ENCODE measurements at regions not wholly inside any gene's neighbourhood (a gene's known extent, or its start where the extent isn't known, plus 50 kb on each side); places are given as distances from the start of the nearest gene placed in this dataset.

DNA sequence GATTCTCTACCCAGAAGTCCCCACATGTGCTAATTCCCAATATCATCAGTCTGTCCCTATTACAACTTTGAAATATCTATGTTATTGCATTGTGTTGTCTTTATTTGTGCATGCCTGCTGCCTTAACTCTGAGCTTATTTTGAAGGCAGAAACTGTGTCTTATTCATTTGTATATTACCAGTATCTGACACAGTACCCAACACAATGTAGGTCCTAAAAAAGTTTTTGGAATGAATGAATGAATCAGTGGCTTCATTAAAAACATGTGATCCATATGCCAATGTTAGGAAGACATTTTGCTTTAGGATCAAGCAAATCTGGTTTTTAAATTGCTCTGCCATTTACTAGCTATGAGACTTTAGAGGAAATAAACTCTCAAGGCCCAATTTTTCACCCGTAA, 420.4 kb downstream of the CBLN4 start:
- no peak overlapping the region for H3K4me3 ChIP-seq
- H3K36me3 ChIP-seq, result no peaks in the 10 kb centered on the region
- no peak for TF ChIP-seq POLR2AphosphoS5 (IDR thresholded peaks at IDR 0.05)
- TF ChIP-seq, protein P1, sequence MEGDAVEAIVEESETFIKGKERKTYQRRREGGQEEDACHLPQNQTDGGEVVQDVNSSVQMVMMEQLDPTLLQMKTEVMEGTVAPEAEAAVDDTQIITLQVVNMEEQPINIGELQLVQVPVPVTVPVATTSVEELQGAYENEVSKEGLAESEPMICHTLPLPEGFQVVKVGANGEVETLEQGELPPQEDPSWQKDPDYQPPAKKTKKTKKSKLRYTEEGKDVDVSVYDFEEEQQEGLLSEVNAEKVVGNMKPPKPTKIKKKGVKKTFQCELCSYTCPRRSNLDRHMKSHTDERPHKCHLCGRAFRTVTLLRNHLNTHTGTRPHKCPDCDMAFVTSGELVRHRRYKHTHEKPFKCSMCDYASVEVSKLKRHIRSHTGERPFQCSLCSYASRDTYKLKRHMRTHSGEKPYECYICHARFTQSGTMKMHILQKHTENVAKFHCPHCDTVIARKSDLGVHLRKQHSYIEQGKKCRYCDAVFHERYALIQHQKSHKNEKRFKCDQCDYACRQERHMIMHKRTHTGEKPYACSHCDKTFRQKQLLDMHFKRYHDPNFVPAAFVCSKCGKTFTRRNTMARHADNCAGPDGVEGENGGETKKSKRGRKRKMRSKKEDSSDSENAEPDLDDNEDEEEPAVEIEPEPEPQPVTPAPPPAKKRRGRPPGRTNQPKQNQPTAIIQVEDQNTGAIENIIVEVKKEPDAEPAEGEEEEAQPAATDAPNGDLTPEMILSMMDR (IDR thresholded peaks at IDR 0.05), result no peak
- no peak for TF ChIP-seq POLR2A (IDR thresholded peaks at IDR 0.05)
- intact Hi-C loops (cut with DNase I), result no loop called here
- H3K9me3 ChIP-seq, result no peaks in the 10 kb centered on the region
- DNase-seq (ENCODE audit: low spot score), result no peak
- H3K27me3 ChIP-seq (replicated peaks; ENCODE audit: insufficient read depth), result no peaks in the 10 kb centered on the region
- 90% methylated on average over 1 of the region's 1 CpG for WGBS
- no peak overlapping the region for H3K27ac ChIP-seq
- no peaks in the 10 kb centered on the region for H3K4me1 ChIP-seq (replicated peaks)

- intact Hi-C loops (cut with DNase I), result no loop called here
- Histone ChIP-seq H3K27ac (no peak overlapping the region), H3K36me3 (no peaks in the 10 kb centered on the region), H3K4me1 (replicated peaks) (no peaks in the 10 kb centered on the region), H3K27me3 (replicated peaks; ENCODE audit: insufficient read depth) (no peaks in the 10 kb centered on the region), H3K4me3 (no peak overlapping the region), H3K9me3 (no peaks in the 10 kb centered on the region)
- WGBS, result 92% methylated on average over 2 of the region's 2 CpGs
- DNase-seq (ENCODE audit: low spot score), result no peak
- TF ChIP-seq POLR2AphosphoS5 (IDR thresholded peaks at IDR 0.05), result no peak
- TF ChIP-seq POLR2A (IDR thresholded peaks at IDR 0.05), result no peak
- TF ChIP-seq, protein P1 (IDR thresholded peaks at IDR 0.05), result no peak
Measured at GRCh38 chr20:55584307-55584706, 421.0 kb downstream of the CBLN4 start.

- TF ChIP-seq POLR2A (IDR thresholded peaks at IDR 0.05) (no peak), POLR2AphosphoS5 (IDR thresholded peaks at IDR 0.05) (no peak)
- TF ChIP-seq, protein P1 (IDR thresholded peaks at IDR 0.05), result no peak
- Histone ChIP-seq H3K27me3 (replicated peaks; ENCODE audit: insufficient read depth) (no peaks in the 10 kb centered on the region), H3K9me3 (no peaks in the 10 kb centered on the region), H3K4me1 (replicated peaks) (no peaks in the 10 kb centered on the region), H3K36me3 (no peaks in the 10 kb centered on the region), H3K4me3 (no peak overlapping the region), H3K27ac (no peak overlapping the region)
- WGBS, result 47% methylated on average over 1 of the region's 1 CpG
- intact Hi-C loops (cut with DNase I), result no loop called here
- DNase-seq (ENCODE audit: low spot score), result no peak
Measured at GRCh38 chr20:55583036-55583435, 422.3 kb downstream of the CBLN4 start.

- Histone ChIP-seq H3K4me1 (replicated peaks) (no peaks in the 10 kb centered on the region), H3K4me3 (no peak overlapping the region), H3K9me3 (no peaks in the 10 kb centered on the region), H3K36me3 (no peaks in the 10 kb centered on the region), H3K27ac (no peak overlapping the region), H3K27me3 (replicated peaks; ENCODE audit: insufficient read depth) (no peaks in the 10 kb centered on the region)
- 94% methylated on average over 5 of the region's 5 CpGs for WGBS
- TF ChIP-seq POLR2A (IDR thresholded peaks at IDR 0.05) (no peak), POLR2AphosphoS5 (IDR thresholded peaks at IDR 0.05) (no peak)
- TF ChIP-seq, protein P1 (IDR thresholded peaks at IDR 0.05), result no peak
- intact Hi-C loops (cut with DNase I), result no loop called here
- no peak for DNase-seq (ENCODE audit: low spot score)
Measured at GRCh38 chr20:55582498-55582897, 422.8 kb downstream of the CBLN4 start.

DNA sequence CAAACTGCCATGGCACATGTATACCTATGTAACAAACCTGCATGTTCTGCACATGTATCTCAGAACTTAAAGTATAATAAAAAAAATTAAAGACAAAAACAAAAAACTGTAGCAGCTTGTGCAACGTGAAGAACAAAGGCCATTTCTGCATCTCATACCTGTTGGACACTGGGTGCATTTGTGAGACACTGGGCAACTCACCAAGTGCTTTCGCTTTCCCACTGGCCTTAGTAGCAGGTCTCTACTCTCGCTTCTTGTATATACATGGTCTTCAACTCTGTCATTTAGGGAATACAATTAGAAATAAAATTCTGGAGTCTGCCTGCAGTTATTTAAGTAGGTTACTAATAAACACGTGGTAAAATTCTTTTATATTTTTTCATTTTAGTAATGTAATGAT, 423.8 kb downstream of the CBLN4 start:
- no peaks in the 10 kb centered on the region for H3K9me3 ChIP-seq
- DNase-seq (ENCODE audit: low spot score), result no peak
- H3K4me3 ChIP-seq, result no peak overlapping the region
- intact Hi-C loops (cut with DNase I), result no loop called here
- whole genome bisulfite sequencing, result 79% methylated on average over 4 of the region's 4 CpGs
- TF ChIP-seq, protein P1 (IDR thresholded peaks at IDR 0.05), result no peak
- TF ChIP-seq POLR2A (IDR thresholded peaks at IDR 0.05) (no peak), POLR2AphosphoS5 (IDR thresholded peaks at IDR 0.05) (no peak)
- H3K27me3 ChIP-seq (replicated peaks; ENCODE audit: insufficient read depth), result no peaks in the 10 kb centered on the region
- H3K27ac ChIP-seq, result no peak overlapping the region
- no peaks in the 10 kb centered on the region for H3K36me3 ChIP-seq
- H3K4me1 ChIP-seq (replicated peaks), result no peaks in the 10 kb centered on the region

Data from prostate gland (tissue), 2 donors.